NCI-H2107 treated with DMSO at 0.1 percent for 48 hours (cell line): ENCODE measurements at regions not wholly inside any gene's neighbourhood (a gene's known extent, or its start where the extent isn't known, plus 50 kb on each side); places are given as distances from the start of the nearest gene placed in this dataset.

ENCODE experiments used
- DNase-seq: peaks from one replicate; lab custom pipeline; 2025; ENCODE audit not compliant: unreplicated experiment; lab: John Stamatoyannopoulos, UW

GRCh38 chr5:174399411-174399810 is 325.0 kb upstream of the MSX2 start:
- no peak for DNase-seq

- no peak for DNase-seq
Observed at GRCh38 chr5:174400461-174400860, 323.9 kb upstream of the MSX2 start.

GRCh38 chr5:174401793-174402192 is 322.6 kb upstream of the MSX2 start:
- DNase-seq: no peak

- no peak for DNase-seq
Observed at GRCh38 chr5:174402222-174402812, 322.1 kb upstream of the MSX2 start.

GRCh38 chr5:174404848-174405247 is 319.5 kb upstream of the MSX2 start:
- no peak for DNase-seq

- DNase-seq: no peak
Observed at GRCh38 chr5:174409070-174409469, 315.3 kb upstream of the MSX2 start.

- DNase-seq: no peak
Observed at GRCh38 chr5:174409971-174410370, 314.4 kb upstream of the MSX2 start.

- no peak for DNase-seq
Observed at GRCh38 chr5:174410716-174411478, 313.5 kb upstream of the MSX2 start.

GRCh38 chr5:174411479-174411819 is 312.9 kb upstream of the MSX2 start:
- DNase-seq: no peak

- DNase-seq: no peak
Observed at GRCh38 chr5:174412374-174412773, 312.0 kb upstream of the MSX2 start.

- DNase-seq: no peak
Observed at GRCh38 chr5:174412941-174413340, 311.4 kb upstream of the MSX2 start.

- no peak for DNase-seq
Observed at GRCh38 chr5:174413567-174414314, 310.6 kb upstream of the MSX2 start.

- no peak for DNase-seq
Observed at GRCh38 chr5:174414315-174414710, 310.1 kb upstream of the MSX2 start.

GRCh38 chr5:174418809-174419539 is 305.4 kb upstream of the MSX2 start:
- DNase-seq: no peak

GRCh38 chr5:174419540-174420132 is 304.7 kb upstream of the MSX2 start:
- no peak for DNase-seq

GRCh38 chr5:174420651-174421407 is 303.6 kb upstream of the MSX2 start:
- DNase-seq: no peak

- no peak for DNase-seq
Observed at GRCh38 chr5:174421408-174421805, 303.0 kb upstream of the MSX2 start.

GRCh38 chr5:174423558-174423957 is 300.8 kb upstream of the MSX2 start:
- DNase-seq: no peak

- no peak for DNase-seq
Observed at GRCh38 chr5:174424219-174425053, 299.9 kb upstream of the MSX2 start.
